ENCODE measurements at regions not wholly inside any gene's neighbourhood (a gene's known extent, or its start where the extent isn't known, plus 50 kb on each side); places are given as distances from the start of the nearest gene placed in this dataset.

DNA sequence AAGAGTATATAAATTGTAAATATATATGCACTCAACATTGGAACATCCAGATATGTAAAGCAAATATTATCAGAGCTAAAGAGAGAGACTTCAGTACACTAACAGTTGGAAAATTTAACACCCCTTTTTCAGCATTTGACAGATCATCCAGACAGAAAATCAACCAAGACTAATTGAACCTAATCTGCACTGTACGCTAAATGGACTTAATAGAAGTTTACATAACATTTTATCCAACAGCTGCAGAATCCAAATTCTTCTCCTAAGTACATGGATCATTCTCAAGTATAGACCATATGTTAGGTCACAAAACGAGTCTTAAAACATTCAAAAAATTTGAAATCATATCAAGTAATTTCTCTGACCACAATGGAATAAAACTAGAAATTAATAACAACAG is 229.1 kb upstream of the CLEC14A start:
- TF ChIP-seq ATF1 (CRISPR knock-in tag; IDR thresholded peaks at IDR 0.05) (no peak), ATF1 (tag; IDR thresholded peaks at IDR 0.05) (no peak), POLR2A (conservative IDR thresholded peaks at IDR 0.05) (no peak), SRSF1 (IDR thresholded peaks at IDR 0.05; ENCODE audit: low read depth, low read length) (no peak), XRCC5 (IDR thresholded peaks at IDR 0.05; ENCODE audit: low read depth, low read length) (no peak), POLR2AphosphoS5 (IDR thresholded peaks at IDR 0.05; ENCODE audit: control insufficient read depth, insufficient read depth, low read depth, low read length) (no peak)
- TF ChIP-seq, protein P1, sequence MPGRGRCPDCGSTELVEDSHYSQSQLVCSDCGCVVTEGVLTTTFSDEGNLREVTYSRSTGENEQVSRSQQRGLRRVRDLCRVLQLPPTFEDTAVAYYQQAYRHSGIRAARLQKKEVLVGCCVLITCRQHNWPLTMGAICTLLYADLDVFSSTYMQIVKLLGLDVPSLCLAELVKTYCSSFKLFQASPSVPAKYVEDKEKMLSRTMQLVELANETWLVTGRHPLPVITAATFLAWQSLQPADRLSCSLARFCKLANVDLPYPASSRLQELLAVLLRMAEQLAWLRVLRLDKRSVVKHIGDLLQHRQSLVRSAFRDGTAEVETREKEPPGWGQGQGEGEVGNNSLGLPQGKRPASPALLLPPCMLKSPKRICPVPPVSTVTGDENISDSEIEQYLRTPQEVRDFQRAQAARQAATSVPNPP (IDR thresholded peaks at IDR 0.05; ENCODE audit: borderline replicate concordance, insufficient read depth, insufficient read length), result no peak
- TF ChIP-seq, protein P2, sequence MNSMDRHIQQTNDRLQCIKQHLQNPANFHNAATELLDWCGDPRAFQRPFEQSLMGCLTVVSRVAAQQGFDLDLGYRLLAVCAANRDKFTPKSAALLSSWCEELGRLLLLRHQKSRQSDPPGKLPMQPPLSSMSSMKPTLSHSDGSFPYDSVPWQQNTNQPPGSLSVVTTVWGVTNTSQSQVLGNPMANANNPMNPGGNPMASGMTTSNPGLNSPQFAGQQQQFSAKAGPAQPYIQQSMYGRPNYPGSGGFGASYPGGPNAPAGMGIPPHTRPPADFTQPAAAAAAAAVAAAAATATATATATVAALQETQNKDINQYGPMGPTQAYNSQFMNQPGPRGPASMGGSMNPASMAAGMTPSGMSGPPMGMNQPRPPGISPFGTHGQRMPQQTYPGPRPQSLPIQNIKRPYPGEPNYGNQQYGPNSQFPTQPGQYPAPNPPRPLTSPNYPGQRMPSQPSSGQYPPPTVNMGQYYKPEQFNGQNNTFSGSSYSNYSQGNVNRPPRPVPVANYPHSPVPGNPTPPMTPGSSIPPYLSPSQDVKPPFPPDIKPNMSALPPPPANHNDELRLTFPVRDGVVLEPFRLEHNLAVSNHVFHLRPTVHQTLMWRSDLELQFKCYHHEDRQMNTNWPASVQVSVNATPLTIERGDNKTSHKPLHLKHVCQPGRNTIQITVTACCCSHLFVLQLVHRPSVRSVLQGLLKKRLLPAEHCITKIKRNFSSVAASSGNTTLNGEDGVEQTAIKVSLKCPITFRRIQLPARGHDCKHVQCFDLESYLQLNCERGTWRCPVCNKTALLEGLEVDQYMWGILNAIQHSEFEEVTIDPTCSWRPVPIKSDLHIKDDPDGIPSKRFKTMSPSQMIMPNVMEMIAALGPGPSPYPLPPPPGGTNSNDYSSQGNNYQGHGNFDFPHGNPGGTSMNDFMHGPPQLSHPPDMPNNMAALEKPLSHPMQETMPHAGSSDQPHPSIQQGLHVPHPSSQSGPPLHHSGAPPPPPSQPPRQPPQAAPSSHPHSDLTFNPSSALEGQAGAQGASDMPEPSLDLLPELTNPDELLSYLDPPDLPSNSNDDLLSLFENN (IDR thresholded peaks at IDR 0.05; ENCODE audit: low read depth in 2 of 2, low read length in 2 of 2), result no peak
